Panc1 (cell line): ENCODE measurements at regions not wholly inside any gene's neighbourhood (a gene's known extent, or its start where the extent isn't known, plus 50 kb on each side); places are given as distances from the start of the nearest gene placed in this dataset.
"Not testable (repeated sequence)": the region's sequence is repeated elsewhere in the genome, so short reads cannot be mapped to it uniquely, and the experiment has no call there.

ENCODE experiments used
- POLR2AphosphoS5 ChIP-seq: IDR thresholded peaks from 2 replicates; pipeline ENCODE4 v1.6.1; 2012; ENCODE audit warnings: mild to moderate bottlenecking, low read depth, low read length, moderate library complexity
- TF ChIP-seq, protein P1 (sequence below): fragments of 450-650 bp; IDR thresholded peaks from 2 replicates; pipeline ENCODE4 v1.5.1; 2017; ENCODE audit warnings: mild to moderate bottlenecking

DNA sequence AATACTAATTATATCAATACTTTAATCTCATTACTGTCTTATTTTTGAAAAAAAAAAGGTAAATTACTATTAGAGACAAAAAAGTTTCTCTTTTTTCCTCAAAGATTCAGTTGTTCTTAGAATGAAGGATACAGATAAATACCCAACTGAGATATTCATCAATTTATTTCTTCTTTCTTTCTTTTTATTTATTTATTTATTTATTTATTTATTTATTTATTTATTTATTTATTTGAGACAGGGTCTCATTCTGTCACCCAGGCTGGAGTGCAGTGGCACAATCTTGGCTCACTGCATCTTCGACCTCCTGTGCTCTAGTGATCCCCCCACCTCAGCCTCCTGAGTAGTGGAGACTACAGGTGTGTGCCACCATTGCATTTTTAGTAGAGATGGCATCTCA lies 1098.6 kb downstream of the GATA3 start:
- TF ChIP-seq, protein P1, sequence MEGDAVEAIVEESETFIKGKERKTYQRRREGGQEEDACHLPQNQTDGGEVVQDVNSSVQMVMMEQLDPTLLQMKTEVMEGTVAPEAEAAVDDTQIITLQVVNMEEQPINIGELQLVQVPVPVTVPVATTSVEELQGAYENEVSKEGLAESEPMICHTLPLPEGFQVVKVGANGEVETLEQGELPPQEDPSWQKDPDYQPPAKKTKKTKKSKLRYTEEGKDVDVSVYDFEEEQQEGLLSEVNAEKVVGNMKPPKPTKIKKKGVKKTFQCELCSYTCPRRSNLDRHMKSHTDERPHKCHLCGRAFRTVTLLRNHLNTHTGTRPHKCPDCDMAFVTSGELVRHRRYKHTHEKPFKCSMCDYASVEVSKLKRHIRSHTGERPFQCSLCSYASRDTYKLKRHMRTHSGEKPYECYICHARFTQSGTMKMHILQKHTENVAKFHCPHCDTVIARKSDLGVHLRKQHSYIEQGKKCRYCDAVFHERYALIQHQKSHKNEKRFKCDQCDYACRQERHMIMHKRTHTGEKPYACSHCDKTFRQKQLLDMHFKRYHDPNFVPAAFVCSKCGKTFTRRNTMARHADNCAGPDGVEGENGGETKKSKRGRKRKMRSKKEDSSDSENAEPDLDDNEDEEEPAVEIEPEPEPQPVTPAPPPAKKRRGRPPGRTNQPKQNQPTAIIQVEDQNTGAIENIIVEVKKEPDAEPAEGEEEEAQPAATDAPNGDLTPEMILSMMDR, result not testable (repeated sequence)
- not testable (repeated sequence) for TF ChIP-seq POLR2AphosphoS5
